ENCODE measurements at regions not wholly inside any gene's neighbourhood (a gene's known extent, or its start where the extent isn't known, plus 50 kb on each side); places are given as distances from the start of the nearest gene placed in this dataset.

- H3K4me1 ChIP-seq (ENCODE audit: control insufficient read depth, extremely low read depth, insufficient read depth, low read length) = peaks cover 22% of the 10 kb centered on the region
- no peak overlapping the region for H3K4me3 ChIP-seq (ENCODE audit: control insufficient read depth in 2 of 3, extremely low read depth in 1 of 3, insufficient read depth in 2 of 3, low read depth in 1 of 3, low read length in 3 of 3)
- no peaks in the 10 kb centered on the region for H3K79me2 ChIP-seq (ENCODE audit: control insufficient read depth, insufficient read depth, low read length)
- no peak for FAIRE-seq
- H3K9me1 ChIP-seq (ENCODE audit: control insufficient read depth, extremely low read depth, insufficient read depth, low read length) = no peaks in the 10 kb centered on the region
- H3K36me3 ChIP-seq (ENCODE audit: control insufficient read depth in 2 of 2, extremely low read depth in 1 of 2, insufficient read depth in 2 of 2, low read length in 2 of 2) = no peaks in the 10 kb centered on the region
- H3K4me2 ChIP-seq (ENCODE audit: control insufficient read depth, extremely low read depth, insufficient read depth, low read depth, low read length) = no peak overlapping the region
- H3K27ac ChIP-seq (ENCODE audit: control insufficient read depth, insufficient read depth, low read length) = no peak overlapping the region
- dilution Hi-C loops (cut with MboI; ENCODE audit: extremely low pct_ligation_motif_present, low sequenced_read_pairs) = no loop called here
- no peak for DNase-seq (ENCODE audit: low read depth, low spot score)
- no peaks in the 10 kb centered on the region for H4K20me1 ChIP-seq (ENCODE audit: control insufficient read depth, extremely low read depth, insufficient read depth, low read length)
- TF ChIP-seq EZH2 (IDR thresholded peaks at IDR 0.05; ENCODE audit: low read length) (no peak), CTCF (optimal IDR thresholded peaks at IDR 0.05 in 1 of 3, IDR thresholded peaks at IDR 0.05 in 1 of 3, conservative IDR thresholded peaks at IDR 0.05 in 1 of 3; ENCODE audit: extremely low read depth in 1 of 3, insufficient read depth in 2 of 3, low read length in 3 of 3) (no peak)
- no peak overlapping the region for H2AFZ ChIP-seq (ENCODE audit: control insufficient read depth, low read length)
- H3K9ac ChIP-seq (ENCODE audit: control insufficient read depth, extremely low read depth, insufficient read depth, low read length) = no peak overlapping the region
- no peaks in the 10 kb centered on the region for H3K27me3 ChIP-seq (ENCODE audit: control insufficient read depth, extremely low read depth, insufficient read depth, low read length)
- no peaks in the 10 kb centered on the region for H3K9me3 ChIP-seq (ENCODE audit: control insufficient read depth, low read depth, low read length)
These were observed 95.2 kb upstream of the CTNNB1 start for GRCh38 chr3:41104147-41104546.

GRCh38 chr3:41106691-41107090 lies 92.6 kb upstream of the CTNNB1 start:
- peaks cover 18% of the 10 kb centered on the region for H3K4me1 ChIP-seq (ENCODE audit: control insufficient read depth, extremely low read depth, insufficient read depth, low read length)
- no peak overlapping the region for H3K4me3 ChIP-seq (ENCODE audit: control insufficient read depth in 2 of 3, extremely low read depth in 1 of 3, insufficient read depth in 2 of 3, low read depth in 1 of 3, low read length in 3 of 3)
- H3K27ac ChIP-seq (ENCODE audit: control insufficient read depth, insufficient read depth, low read length) = no peak overlapping the region
- no peak overlapping the region for H3K9ac ChIP-seq (ENCODE audit: control insufficient read depth, extremely low read depth, insufficient read depth, low read length)
- H2AFZ ChIP-seq (ENCODE audit: control insufficient read depth, low read length) = no peak overlapping the region
- no peak for FAIRE-seq
- H3K9me1 ChIP-seq (ENCODE audit: control insufficient read depth, extremely low read depth, insufficient read depth, low read length) = no peaks in the 10 kb centered on the region
- H3K9me3 ChIP-seq (ENCODE audit: control insufficient read depth, low read depth, low read length) = no peaks in the 10 kb centered on the region
- H3K36me3 ChIP-seq (ENCODE audit: control insufficient read depth in 2 of 2, extremely low read depth in 1 of 2, insufficient read depth in 2 of 2, low read length in 2 of 2) = no peaks in the 10 kb centered on the region
- dilution Hi-C loops (cut with MboI; ENCODE audit: extremely low pct_ligation_motif_present, low sequenced_read_pairs) = no loop called here
- H3K27me3 ChIP-seq (ENCODE audit: control insufficient read depth, extremely low read depth, insufficient read depth, low read length) = no peaks in the 10 kb centered on the region
- DNase-seq (ENCODE audit: low read depth, low spot score) = no peak
- no peaks in the 10 kb centered on the region for H4K20me1 ChIP-seq (ENCODE audit: control insufficient read depth, extremely low read depth, insufficient read depth, low read length)
- H3K79me2 ChIP-seq (ENCODE audit: control insufficient read depth, insufficient read depth, low read length) = no peaks in the 10 kb centered on the region
- H3K4me2 ChIP-seq (ENCODE audit: control insufficient read depth, extremely low read depth, insufficient read depth, low read depth, low read length) = no peak overlapping the region
- no peak for TF ChIP-seq EZH2 (IDR thresholded peaks at IDR 0.05; ENCODE audit: low read length)

GRCh38 chr3:41111011-41111410 lies 88.3 kb upstream of the CTNNB1 start:
- Histone ChIP-seq H3K4me2 (ENCODE audit: control insufficient read depth, extremely low read depth, insufficient read depth, low read depth, low read length) (no peak overlapping the region), H4K20me1 (ENCODE audit: control insufficient read depth, extremely low read depth, insufficient read depth, low read length) (no peaks in the 10 kb centered on the region)
- DNase-seq (ENCODE audit: low read depth, low spot score) = no peak

More at GRCh38 chr3:41111011-41111410, 88.3 kb upstream of the CTNNB1 start:
- peaks cover 5% of the 10 kb centered on the region for H3K4me1 ChIP-seq (ENCODE audit: control insufficient read depth, extremely low read depth, insufficient read depth, low read length)
- dilution Hi-C loops (cut with MboI; ENCODE audit: extremely low pct_ligation_motif_present, low sequenced_read_pairs) = no loop called here
- H3K9ac ChIP-seq (ENCODE audit: control insufficient read depth, extremely low read depth, insufficient read depth, low read length) = no peak overlapping the region
- H3K9me3 ChIP-seq (ENCODE audit: control insufficient read depth, low read depth, low read length) = no peaks in the 10 kb centered on the region
- no peak overlapping the region for H3K4me3 ChIP-seq (ENCODE audit: control insufficient read depth in 2 of 3, extremely low read depth in 1 of 3, insufficient read depth in 2 of 3, low read depth in 1 of 3, low read length in 3 of 3)
- peak; percentile 17 for FAIRE-seq
- no peaks in the 10 kb centered on the region for H3K9me1 ChIP-seq (ENCODE audit: control insufficient read depth, extremely low read depth, insufficient read depth, low read length)
- H3K79me2 ChIP-seq (ENCODE audit: control insufficient read depth, insufficient read depth, low read length) = no peaks in the 10 kb centered on the region
- H2AFZ ChIP-seq (ENCODE audit: control insufficient read depth, low read length) = no peak overlapping the region
- TF ChIP-seq EZH2 (IDR thresholded peaks at IDR 0.05; ENCODE audit: low read length) = no peak
- TF ChIP-seq CTCF (optimal IDR thresholded peaks at IDR 0.05 in 1 of 3, IDR thresholded peaks at IDR 0.05 in 1 of 3, conservative IDR thresholded peaks at IDR 0.05 in 1 of 3; ENCODE audit: extremely low read depth in 1 of 3, insufficient read depth in 2 of 3, low read length in 3 of 3) = no peak
- no peak overlapping the region for H3K27ac ChIP-seq (ENCODE audit: control insufficient read depth, insufficient read depth, low read length)
- H3K27me3 ChIP-seq (ENCODE audit: control insufficient read depth, extremely low read depth, insufficient read depth, low read length) = no peaks in the 10 kb centered on the region
- H3K36me3 ChIP-seq (ENCODE audit: control insufficient read depth in 2 of 2, extremely low read depth in 1 of 2, insufficient read depth in 2 of 2, low read length in 2 of 2) = no peaks in the 10 kb centered on the region

All from keratinocyte (primary cell).